K562 (cell line): ENCODE measurements at regions not wholly inside any gene's neighbourhood (a gene's known extent, or its start where the extent isn't known, plus 50 kb on each side); places are given as distances from the start of the nearest gene placed in this dataset.
"Not testable (repeated sequence)": the region's sequence is repeated elsewhere in the genome, so short reads cannot be mapped to it uniquely, and the experiment has no call there.

Source experiments
- ATAC-seq: fragments of 200-7000 bp; cut with Tn5 transposase; 3 replicates; pipeline ENCODE4 v1.9.1; 2020; ENCODE audit warnings: moderate library complexity
- BruUV-seq: library from RNA; stranded (reverse); fragments of 400-500 nt; replicated peaks from 2 replicates; lab custom pipeline; 2021; lab: Mats Ljungman, UMichigan
- CTCF ChIA-PET: fragments of 300-600 bp; formaldehyde crosslinking; extraction: SDS; loops from one replicate; lab custom pipeline; 2021; ENCODE audit warnings: low intra/inter-chr PET ratio; lab: Yijun Ruan, JAX
- POLR2A ChIA-PET: fragments of 300-600, 350-650 bp; sonication (Branson Sonifier 250); formaldehyde crosslinking; extraction: SDS; loops from one replicate; lab custom pipeline; 2021; ENCODE audit warnings: antibody characterized with exemption, inconsistent platforms; lab: Yijun Ruan, JAX
- DNase-seq, 4 experiments: peaks; one replicate each; pipeline versions ENCODE4 v3.0.0 to v3.0.0-alpha.2; 2011 to 2018; ENCODE audit warnings: low spot score in 3 of 4, mixed read lengths in 3 of 4; ENCODE audit errors: extremely low read depth in 1 of 4
- FAIRE-seq: peaks from 2 replicates; lab custom pipeline; 2011; peaks lifted over from hg19 to GRCh38; lab: Jason Lieb, UNC
- H2AFZ ChIP-seq: 2 replicates; pipeline ENCODE4 v1.6.0; 2011; ENCODE audit warnings: low read depth, low read length, control low read depth, inconsistent platforms
- H3K27ac ChIP-seq: fragments of 200-600 bp; 3 replicates; pipeline ENCODE4 v1.8.0; 2011; ENCODE audit warnings: low read depth, mild to moderate bottlenecking, control low read depth, inconsistent platforms, low read length, moderate library complexity, mixed read lengths; ENCODE audit errors: extremely low read depth
- H3K27me3 ChIP-seq, 2 experiments: fragments of 300-600 bp in 1 of 2; 2 replicates in 1 of 2; 3 replicates in 1 of 2; pipeline versions ENCODE4 v1.6.0 to v1.8.0; 2011; ENCODE audit warnings: inconsistent platforms in 2 of 2, low read length in 2 of 2, mild to moderate bottlenecking in 1 of 2, mixed read lengths in 1 of 2, moderate library complexity in 1 of 2; ENCODE audit not compliant: control insufficient read depth in 2 of 2, insufficient read depth in 2 of 2
- H3K36me3 ChIP-seq: fragments of 300-600 bp; 3 replicates; pipeline ENCODE4 v1.8.0; 2011; ENCODE audit warnings: mild to moderate bottlenecking, low read length, inconsistent platforms; ENCODE audit not compliant: control insufficient read depth, insufficient read depth
- H3K4me1 ChIP-seq, 2 experiments: fragments of 200-600 bp in 1 of 2; replicated peaks in 1 of 2; 2 replicates in 1 of 2; 3 replicates in 1 of 2; pipeline versions ENCODE4 v1.5.1 to v1.8.0; 2011; ENCODE audit warnings: inconsistent platforms in 2 of 2, low read length in 2 of 2, mild to moderate bottlenecking in 1 of 2, mixed read lengths in 1 of 2, moderate library complexity in 1 of 2; ENCODE audit not compliant: control insufficient read depth in 2 of 2, insufficient read depth in 2 of 2
- H3K4me2 ChIP-seq: 2 replicates; pipeline ENCODE4 v1.6.1; 2011; ENCODE audit warnings: low read length, control low read depth, inconsistent platforms, mixed read lengths; ENCODE audit not compliant: insufficient read depth
- H3K4me3 ChIP-seq: fragments of 200-600 bp; sonication (generic), shearing (Covaris generic); 2 replicates; pipeline ENCODE4 v1.5.1; 2016; ENCODE audit warnings: control low read depth, inconsistent platforms
- H3K79me2 ChIP-seq: fragments of 200-600 bp; 3 replicates; pipeline ENCODE4 v1.8.0; 2011; ENCODE audit warnings: low read length, inconsistent platforms; ENCODE audit not compliant: control insufficient read depth, insufficient read depth
- H3K9ac ChIP-seq, 2 experiments: 2 replicates each; pipeline versions ENCODE4 v1.6.0 to v1.6.1; 2011; ENCODE audit warnings: low read depth in 2 of 2, low read length in 2 of 2, control low read depth in 1 of 2, inconsistent platforms in 1 of 2, mild to moderate bottlenecking in 1 of 2, mixed read lengths in 1 of 2; ENCODE audit not compliant: insufficient read depth in 1 of 2
- H3K9me1 ChIP-seq: one replicate; pipeline ENCODE4 v1.6.0; 2011; ENCODE audit warnings: inconsistent platforms, mild to moderate bottlenecking, low read length, moderate library complexity; ENCODE audit not compliant: control insufficient read depth, insufficient read depth
- H3K9me3 ChIP-seq: replicated peaks from 2 replicates; pipeline ENCODE4 v1.5.1; 2011; ENCODE audit warnings: low read depth, low read length, inconsistent platforms; ENCODE audit not compliant: control insufficient read depth, insufficient read depth
- H4K20me1 ChIP-seq: replicated peaks from 2 replicates; pipeline ENCODE4 v1.6.1; 2011; ENCODE audit warnings: low read length, inconsistent platforms, mixed read lengths; ENCODE audit not compliant: control insufficient read depth, insufficient read depth
- BMI1 ChIP-seq: fragments of 150-350 bp; IDR thresholded peaks from 2 replicates; pipeline ENCODE4 v1.6.1; 2014; ENCODE audit warnings: low read length
- CREBBP ChIP-seq: IDR thresholded peaks from one replicate; pipeline ENCODE4 v1.6.1; 2012; ENCODE audit warnings: low read depth, mild to moderate bottlenecking, control low read depth, inconsistent platforms, low read length
- KAT7 ChIP-seq: sonication (generic); formaldehyde crosslinking; IDR thresholded peaks from 2 replicates; pipeline ENCODE4 v1.8.0; 2022; ENCODE audit warnings: missing genetic modification reagents, mild to moderate bottlenecking, borderline replicate concordance
- SRSF3 ChIP-seq: fragments of 200-400 bp; formaldehyde crosslinking; IDR thresholded peaks from 2 replicates; pipeline ENCODE4 v1.6.1; 2016; ENCODE audit warnings: mild to moderate bottlenecking, low read length, moderate library complexity; ENCODE audit not compliant: insufficient read depth
- ZNF507 ChIP-seq: conservative IDR thresholded peaks from 2 replicates; pipeline ENCODE4 v1.6.1; 2017; ENCODE audit warnings: missing genetic modification characterization, missing compliant biosample characterization
- ZNF77 ChIP-seq: fragments of 250-450 bp; sonication (Bioruptor Pico); IDR thresholded peaks from 2 replicates; pipeline ENCODE4 v1.5.0; 2020
- WGBS: fragments of 100-300 bp; shearing (Covaris generic); methylation state at CpG from one replicate; pipeline ENCODE4 v1.1.6; 2016; ENCODE audit warnings: low coverage, mixed read lengths; ENCODE audit not compliant: insufficient coverage; ENCODE audit errors: missing lambda C conversion rate; 5-methylcytosine and 5-hydroxymethylcytosine counted together
- in situ Hi-C: fragments of 300-500 bp; cut with MboI; formaldehyde crosslinking; loops from 4 replicates; pipeline ENCODE4 v1.15.0; 2018; ENCODE audit warnings: inconsistent platforms, mixed read lengths
- intact Hi-C: fragments of 100-400 bp; cut with micrococcal nuclease; formaldehyde crosslinking; loops from 2 replicates; pipeline ENCODE4 v1.14.2; 2022

DNA sequence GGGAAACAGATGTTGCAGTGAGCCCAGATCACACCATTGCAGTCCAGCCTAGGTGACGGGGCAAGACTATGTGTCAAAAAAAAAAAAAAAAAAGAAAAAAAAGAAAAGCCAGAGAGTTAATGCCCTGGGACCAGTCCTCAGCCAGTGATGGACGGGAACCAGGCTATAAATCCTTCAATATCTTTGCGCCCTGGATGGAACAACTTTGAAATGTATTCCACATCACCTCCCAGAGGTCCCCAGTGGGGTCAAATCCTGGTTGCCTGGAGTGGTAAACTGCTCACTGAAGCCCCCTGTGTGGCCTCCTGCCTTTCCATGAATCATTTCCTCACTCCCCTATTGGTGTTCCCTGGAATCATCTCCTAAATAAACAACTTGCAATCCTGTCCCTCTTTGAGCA lies 166.9 kb downstream of the DEFB131A start:
- no peaks in the 10 kb centered on the region for H3K9me1 ChIP-seq
- intact Hi-C loops (no loop called here), in situ Hi-C loops (no loop called here)
- ChIA-PET CTCF (no interaction called here), POLR2A (no interaction called here)
- H3K4me3 ChIP-seq = no peak overlapping the region
- H3K4me1 ChIP-seq = no peaks in the 10 kb centered on the region
- no peaks in the 10 kb centered on the region for H4K20me1 ChIP-seq
- no peak overlapping the region for H3K4me2 ChIP-seq
- TF ChIP-seq ZNF77 (CRISPR knock-in tag) = no peak
- TF ChIP-seq KAT7 (CRISPR knock-in tag) = no peak
- no peak for TF ChIP-seq CREBBP
- TF ChIP-seq BMI1 = no peak
- TF ChIP-seq SRSF3 = no peak
- no peak for TF ChIP-seq ZNF507 (tag)
- H3K79me2 ChIP-seq = no peaks in the 10 kb centered on the region
- no peak overlapping the region for H2AFZ ChIP-seq
- no peaks in the 10 kb centered on the region for H3K9me3 ChIP-seq
- H3K36me3 ChIP-seq = no peaks in the 10 kb centered on the region
- ATAC-seq (no peak), DNase-seq (no peak), FAIRE-seq (no peak)
- H3K9ac ChIP-seq = no peak overlapping the region
- 0% methylated on average over 2 of the region's 3 CpGs for WGBS
- no peaks in the 10 kb centered on the region for H3K27me3 ChIP-seq
- no peak overlapping the region for H3K27ac ChIP-seq
- BruUV-seq = no TSS peak

DNA sequence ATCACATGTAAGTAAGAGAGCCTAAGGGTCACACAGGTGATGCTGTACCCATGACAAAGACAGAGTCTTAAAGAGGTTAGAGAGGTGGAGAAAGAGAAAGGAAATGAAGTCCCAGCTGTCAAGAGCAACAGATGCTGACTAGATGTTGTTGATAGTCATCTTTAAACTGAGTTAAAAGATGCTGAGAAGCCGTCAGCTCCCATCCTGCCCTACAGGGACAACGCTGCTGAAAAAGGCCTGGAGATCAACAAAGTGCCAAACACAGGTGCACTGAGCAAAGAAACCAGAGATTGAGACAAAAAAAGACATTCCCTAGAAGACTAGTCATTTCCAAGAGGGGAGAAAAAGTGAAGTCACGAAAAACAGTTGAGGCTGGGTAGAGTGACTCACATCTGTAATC lies 145.0 kb upstream of the DRD5 start:
- POLR2A ChIA-PET, in situ Hi-C loops, H3K9me3 ChIP-seq, BruUV-seq, ATAC-seq, H3K4me3 ChIP-seq, DNase-seq, H2AFZ ChIP-seq, H3K79me2 ChIP-seq, H3K27me3 ChIP-seq, intact Hi-C loops, H3K27ac ChIP-seq, H3K4me2 ChIP-seq, FAIRE-seq, H4K20me1 ChIP-seq, CTCF ChIA-PET, H3K36me3 ChIP-seq, H3K9ac ChIP-seq, H3K4me1 ChIP-seq, H3K9me1 ChIP-seq: not testable (repeated sequence)
- WGBS = 0% methylated on average over 3 of the region's 3 CpGs
